ENCODE measurements at regions not wholly inside any gene's neighbourhood (a gene's known extent, or its start where the extent isn't known, plus 50 kb on each side); places are given as distances from the start of the nearest gene placed in this dataset.

- H3K4me1 Mint-ChIP-seq (ENCODE audit: insufficient read depth, unreplicated experiment), result no peaks in the 10 kb centered on the region
- no peak for TF ChIP-seq CTCF (IDR thresholded peaks at IDR 0.05; ENCODE audit: unreplicated experiment)
- no TSS peak for BruUV-seq (replicated peaks)
- no peaks in the 10 kb centered on the region for H3K9me3 Mint-ChIP-seq (ENCODE audit: unreplicated experiment)
- H3K27ac Mint-ChIP-seq (ENCODE audit: low read depth, unreplicated experiment), result no peak overlapping the region
- peaks cover 81% of the 10 kb centered on the region for H3K27me3 Mint-ChIP-seq (ENCODE audit: insufficient read depth, unreplicated experiment)
- ChIA-PET CTCF (no interaction called here), POLR2A (no interaction called here)
- intact Hi-C loops (cut with micrococcal nuclease), result no loop called here
- DNase-seq (ENCODE audit: unreplicated experiment), result no peak
- no peak overlapping the region for H3K4me3 Mint-ChIP-seq (ENCODE audit: unreplicated experiment)
- H3K36me3 Mint-ChIP-seq (ENCODE audit: insufficient read depth, unreplicated experiment), result no peaks in the 10 kb centered on the region
Observed at GRCh38 chr1:38693031-38693430, 166.5 kb downstream of the RRAGC start.

GRCh38 chr1:38690790-38691449 is 168.7 kb downstream of the RRAGC start:
- no TSS peak for BruUV-seq (replicated peaks)
- DNase-seq (ENCODE audit: unreplicated experiment), result peak; percentile 32
- H3K4me1 Mint-ChIP-seq (ENCODE audit: insufficient read depth, unreplicated experiment), result no peaks in the 10 kb centered on the region
- peaks cover 90% of the 10 kb centered on the region for H3K27me3 Mint-ChIP-seq (ENCODE audit: insufficient read depth, unreplicated experiment)
- POLR2A ChIA-PET, result interaction anchor here (0.5 kb wide), 1 partner anchor 16 kb away, joined by 3 read pairs; no protein-coding TSS in a partner anchor
- H3K27ac Mint-ChIP-seq (ENCODE audit: low read depth, unreplicated experiment), result no peak overlapping the region
- no peak overlapping the region for H3K4me3 Mint-ChIP-seq (ENCODE audit: unreplicated experiment)
- no peak for TF ChIP-seq CTCF (IDR thresholded peaks at IDR 0.05; ENCODE audit: unreplicated experiment)
- CTCF ChIA-PET, result no interaction called here
- intact Hi-C loops (cut with micrococcal nuclease), result no loop called here
- no peaks in the 10 kb centered on the region for H3K36me3 Mint-ChIP-seq (ENCODE audit: insufficient read depth, unreplicated experiment)
- H3K9me3 Mint-ChIP-seq (ENCODE audit: unreplicated experiment), result no peaks in the 10 kb centered on the region

GRCh38 chr1:38686927-38687255 is 172.7 kb downstream of the RRAGC start:
- DNase-seq (ENCODE audit: unreplicated experiment), result no peak
- TF ChIP-seq CTCF (IDR thresholded peaks at IDR 0.05; ENCODE audit: unreplicated experiment), result no peak
- H3K4me1 Mint-ChIP-seq (ENCODE audit: insufficient read depth, unreplicated experiment), result no peaks in the 10 kb centered on the region
- BruUV-seq (replicated peaks), result no TSS peak
- intact Hi-C loops (cut with micrococcal nuclease), result no loop called here
- H3K4me3 Mint-ChIP-seq (ENCODE audit: unreplicated experiment), result no peak overlapping the region
- no peaks in the 10 kb centered on the region for H3K36me3 Mint-ChIP-seq (ENCODE audit: insufficient read depth, unreplicated experiment)
- H3K27me3 Mint-ChIP-seq (ENCODE audit: insufficient read depth, unreplicated experiment), result peaks cover 56% of the 10 kb centered on the region
- POLR2A ChIA-PET, result interaction anchor here (0.7 kb wide), 1 partner anchor 585 kb away, joined by 3 read pairs; no protein-coding TSS in a partner anchor
- H3K27ac Mint-ChIP-seq (ENCODE audit: low read depth, unreplicated experiment), result no peak overlapping the region
- H3K9me3 Mint-ChIP-seq (ENCODE audit: unreplicated experiment), result no peaks in the 10 kb centered on the region
- CTCF ChIA-PET, result interaction anchor here (0.6 kb wide), 1 partner anchor 1005 kb away, joined by 3 read pairs; no protein-coding TSS in a partner anchor

- POLR2A ChIA-PET, result interaction anchor here (0.7 kb wide), 1 partner anchor 585 kb away, joined by 3 read pairs; no protein-coding TSS in a partner anchor
- no peak for TF ChIP-seq CTCF (IDR thresholded peaks at IDR 0.05; ENCODE audit: unreplicated experiment)
- CTCF ChIA-PET, result interaction anchor here (0.6 kb wide), 1 partner anchor 17 kb away, joined by 3 read pairs; no protein-coding TSS in a partner anchor
- Mint-ChIP-seq H3K4me3 (ENCODE audit: unreplicated experiment) (no peak overlapping the region), H3K27ac (ENCODE audit: low read depth, unreplicated experiment) (no peak overlapping the region), H3K9me3 (ENCODE audit: unreplicated experiment) (no peaks in the 10 kb centered on the region), H3K36me3 (ENCODE audit: insufficient read depth, unreplicated experiment) (no peaks in the 10 kb centered on the region), H3K4me1 (ENCODE audit: insufficient read depth, unreplicated experiment) (no peaks in the 10 kb centered on the region), H3K27me3 (ENCODE audit: insufficient read depth, unreplicated experiment) (peaks cover 51% of the 10 kb centered on the region)
- intact Hi-C loops (cut with micrococcal nuclease), result no loop called here
- no peak for DNase-seq (ENCODE audit: unreplicated experiment)
- BruUV-seq (replicated peaks), result no TSS peak
Observed at GRCh38 chr1:38686167-38686926, 173.2 kb downstream of the RRAGC start.
